ENCODE measurements at regions not wholly inside any gene's neighbourhood (a gene's known extent, or its start where the extent isn't known, plus 50 kb on each side); places are given as distances from the start of the nearest gene placed in this dataset.

DNA sequence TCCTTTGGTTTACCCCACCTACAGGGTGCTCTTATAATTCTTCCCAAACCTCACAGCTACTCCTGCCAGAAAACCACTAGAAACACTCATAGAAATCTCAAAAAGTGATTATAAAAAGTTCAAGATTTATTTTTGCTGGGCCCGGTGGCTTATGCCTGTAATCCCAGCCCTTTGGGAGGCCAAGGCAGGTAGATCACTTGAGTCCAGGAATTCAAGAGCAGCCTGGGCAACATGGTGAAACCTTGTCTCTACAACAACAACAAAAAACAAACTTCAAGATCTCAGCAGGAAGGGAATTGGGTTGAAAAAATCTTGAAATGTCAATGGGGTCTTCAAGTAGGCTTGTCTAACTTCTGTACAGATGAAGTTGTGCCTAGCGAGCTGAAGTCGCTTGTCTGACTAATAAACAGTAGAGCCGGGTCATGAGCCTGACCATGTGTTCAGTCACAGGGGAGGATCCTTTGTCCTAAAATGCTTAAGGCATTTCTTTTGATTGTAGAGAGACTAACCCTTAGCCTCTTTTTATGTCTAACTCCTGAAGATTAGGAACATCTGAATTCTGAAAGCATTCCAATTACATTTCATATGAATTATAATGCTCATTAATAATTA, 124.6 kb downstream of the NOC3L start:
- 72 to 76% methylated on average over 4 of the region's 4 CpGs for WGBS, 2 donors
- ATAC-seq (ENCODE audit: insufficient read depth, low FRiP score) (no peak), DNase-seq (no peak)
- Histone ChIP-seq H3K27ac (ENCODE audit: low read depth in 1 of 2, low read length in 1 of 2) (no peak overlapping the region), H3K36me3 (ENCODE audit: control insufficient read depth in 4 of 4, insufficient read depth in 4 of 4, low read length in 4 of 4) (peaks cover 0 to 2% (median under 1%) of the 10 kb centered on the region in 4 donors), H3K27me3 (ENCODE audit: control insufficient read depth in 3 of 3, insufficient read depth in 3 of 3, low read length in 2 of 3) (no peaks in the 10 kb centered on the region), H3K9me3 (ENCODE audit: control insufficient read depth in 4 of 4, insufficient read depth in 3 of 4, low read length in 3 of 4) (no peaks in the 10 kb centered on the region), H3K9ac (ENCODE audit: insufficient read depth in 1 of 2, low read length in 2 of 2) (no peak overlapping the region), H3K4me3 (no peak overlapping the region), H3K4me1 (ENCODE audit: control insufficient read depth in 5 of 5, insufficient read depth in 5 of 5, low read length in 5 of 5) (peaks cover 0 to 22% (median 2%) of the 10 kb centered on the region in 5 donors)
- TF ChIP-seq, protein P1, sequence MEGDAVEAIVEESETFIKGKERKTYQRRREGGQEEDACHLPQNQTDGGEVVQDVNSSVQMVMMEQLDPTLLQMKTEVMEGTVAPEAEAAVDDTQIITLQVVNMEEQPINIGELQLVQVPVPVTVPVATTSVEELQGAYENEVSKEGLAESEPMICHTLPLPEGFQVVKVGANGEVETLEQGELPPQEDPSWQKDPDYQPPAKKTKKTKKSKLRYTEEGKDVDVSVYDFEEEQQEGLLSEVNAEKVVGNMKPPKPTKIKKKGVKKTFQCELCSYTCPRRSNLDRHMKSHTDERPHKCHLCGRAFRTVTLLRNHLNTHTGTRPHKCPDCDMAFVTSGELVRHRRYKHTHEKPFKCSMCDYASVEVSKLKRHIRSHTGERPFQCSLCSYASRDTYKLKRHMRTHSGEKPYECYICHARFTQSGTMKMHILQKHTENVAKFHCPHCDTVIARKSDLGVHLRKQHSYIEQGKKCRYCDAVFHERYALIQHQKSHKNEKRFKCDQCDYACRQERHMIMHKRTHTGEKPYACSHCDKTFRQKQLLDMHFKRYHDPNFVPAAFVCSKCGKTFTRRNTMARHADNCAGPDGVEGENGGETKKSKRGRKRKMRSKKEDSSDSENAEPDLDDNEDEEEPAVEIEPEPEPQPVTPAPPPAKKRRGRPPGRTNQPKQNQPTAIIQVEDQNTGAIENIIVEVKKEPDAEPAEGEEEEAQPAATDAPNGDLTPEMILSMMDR (IDR thresholded peaks at IDR 0.05; ENCODE audit: control extremely low read depth, extremely low read depth) = no peak

DNA sequence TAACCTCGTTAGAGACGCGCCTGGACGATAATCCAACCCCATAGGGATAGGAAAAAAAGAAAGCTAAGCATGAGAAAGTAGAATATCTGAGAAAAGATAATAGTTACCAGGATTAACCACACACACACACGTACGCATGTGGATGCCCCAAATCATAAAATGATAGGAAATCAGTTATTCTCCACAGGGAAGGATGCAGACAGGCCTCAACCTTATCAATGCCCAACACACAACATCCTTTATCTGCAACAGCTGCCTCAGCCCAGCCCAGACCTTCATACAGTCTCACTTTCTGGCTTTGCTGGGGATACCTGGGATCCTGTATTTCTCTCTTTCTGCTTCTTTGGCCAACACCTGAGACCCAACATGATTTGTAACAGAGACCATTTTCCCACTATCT, 123.0 kb downstream of the NOC3L start:
- WGBS, 2 donors = 88 to 89% methylated on average over 6 of the region's 6 CpGs
- Histone ChIP-seq H3K9me3 (ENCODE audit: control insufficient read depth in 4 of 4, insufficient read depth in 3 of 4, low read length in 3 of 4) (no peaks in the 10 kb centered on the region), H3K36me3 (ENCODE audit: control insufficient read depth in 4 of 4, insufficient read depth in 4 of 4, low read length in 4 of 4) (peaks cover 0 to 2% (median under 1%) of the 10 kb centered on the region in 4 donors), H3K27ac (ENCODE audit: low read depth in 1 of 2, low read length in 1 of 2) (no peak overlapping the region), H3K27me3 (ENCODE audit: control insufficient read depth in 3 of 3, insufficient read depth in 3 of 3, low read length in 2 of 3) (no peaks in the 10 kb centered on the region), H3K9ac (ENCODE audit: insufficient read depth in 1 of 2, low read length in 2 of 2) (no peak overlapping the region), H3K4me3 (no peak overlapping the region), H3K4me1 (ENCODE audit: control insufficient read depth in 5 of 5, insufficient read depth in 5 of 5, low read length in 5 of 5) (peaks cover 0 to 22% (median 2%) of the 10 kb centered on the region in 5 donors)
- ATAC-seq (ENCODE audit: insufficient read depth, low FRiP score) (no peak), DNase-seq (no peak)
- TF ChIP-seq, protein P1 (IDR thresholded peaks at IDR 0.05; ENCODE audit: control extremely low read depth, extremely low read depth) = no peak

DNA sequence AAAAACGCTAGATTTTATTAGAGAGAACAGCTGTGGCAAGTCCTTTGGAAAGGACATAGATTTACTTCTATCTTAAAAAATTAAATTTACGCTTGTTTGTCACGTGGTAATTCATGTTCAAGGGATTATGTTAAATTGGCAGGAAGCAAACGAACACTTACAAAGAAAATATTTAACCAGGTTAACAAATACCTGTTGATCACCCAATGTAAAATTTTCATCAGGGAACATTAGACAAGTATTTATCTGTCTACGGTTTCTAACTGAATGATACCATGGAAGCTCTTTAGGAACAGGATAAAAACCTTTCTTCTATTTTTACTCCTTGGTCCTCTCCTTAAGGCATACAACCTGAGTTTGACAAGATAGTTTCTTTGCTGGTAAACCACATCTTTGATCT, 122.2 kb downstream of the NOC3L start:
- DNase-seq (no peak), ATAC-seq (ENCODE audit: insufficient read depth, low FRiP score) (no peak)
- TF ChIP-seq, protein P1 (IDR thresholded peaks at IDR 0.05; ENCODE audit: control extremely low read depth, extremely low read depth) = no peak
- Histone ChIP-seq H3K4me3 (no peak overlapping the region), H3K9me3 (ENCODE audit: control insufficient read depth in 4 of 4, insufficient read depth in 3 of 4, low read length in 3 of 4) (no peaks in the 10 kb centered on the region), H3K36me3 (ENCODE audit: control insufficient read depth in 4 of 4, insufficient read depth in 4 of 4, low read length in 4 of 4) (peaks cover 0 to 1% (median 0%) of the 10 kb centered on the region in 4 donors), H3K27me3 (ENCODE audit: control insufficient read depth in 3 of 3, insufficient read depth in 3 of 3, low read length in 2 of 3) (no peaks in the 10 kb centered on the region), H3K27ac (ENCODE audit: low read depth in 1 of 2, low read length in 1 of 2) (no peak overlapping the region), H3K4me1 (ENCODE audit: control insufficient read depth in 5 of 5, insufficient read depth in 5 of 5, low read length in 5 of 5) (peaks cover 0 to 22% (median 2%) of the 10 kb centered on the region in 5 donors), H3K9ac (ENCODE audit: insufficient read depth in 1 of 2, low read length in 2 of 2) (peak overlapping the region in 1 of 2 donors; percentile 27)
- 86 to 90% methylated on average over 5 of the region's 5 CpGs for WGBS, 2 donors

GRCh38 chr10:94240901-94241300, 121.8 kb downstream of the NOC3L start:
- 76 to 92% methylated on average over 2 of the region's 2 CpGs for WGBS, 2 donors
- Histone ChIP-seq H3K9ac (ENCODE audit: insufficient read depth in 1 of 2, low read length in 2 of 2) (peak overlapping the region in 1 of 2 donors; percentile 27), H3K4me1 (ENCODE audit: control insufficient read depth in 5 of 5, insufficient read depth in 5 of 5, low read length in 5 of 5) (peaks cover 0 to 22% (median 2%) of the 10 kb centered on the region in 5 donors), H3K4me3 (no peak overlapping the region), H3K27me3 (ENCODE audit: control insufficient read depth in 3 of 3, insufficient read depth in 3 of 3, low read length in 2 of 3) (no peaks in the 10 kb centered on the region), H3K36me3 (ENCODE audit: control insufficient read depth in 4 of 4, insufficient read depth in 4 of 4, low read length in 4 of 4) (peaks cover 0 to 1% (median 0%) of the 10 kb centered on the region in 4 donors), H3K9me3 (ENCODE audit: control insufficient read depth in 4 of 4, insufficient read depth in 3 of 4, low read length in 3 of 4) (no peaks in the 10 kb centered on the region), H3K27ac (ENCODE audit: low read depth in 1 of 2, low read length in 1 of 2) (no peak overlapping the region)
- DNase-seq = peak; percentile 21 to 87 (median 79)
- TF ChIP-seq, protein P1 (IDR thresholded peaks at IDR 0.05; ENCODE audit: control extremely low read depth, extremely low read depth) = no peak
- no peak for ATAC-seq (ENCODE audit: insufficient read depth, low FRiP score)
